ENCODE measurements at regions not wholly inside any gene's neighbourhood (a gene's known extent, or its start where the extent isn't known, plus 50 kb on each side); places are given as distances from the start of the nearest gene placed in this dataset.

GRCh38 chr6:150662814-150663213 lies 63.1 kb downstream of the PLEKHG1 start (continued):
- TF ChIP-seq ETS1 (IDR thresholded peaks at IDR 0.05): no peak
- no peak for TF ChIP-seq ZNF462 (CRISPR knock-in tag; IDR thresholded peaks at IDR 0.05)
- TF ChIP-seq JUNB (IDR thresholded peaks at IDR 0.05; ENCODE audit: unreplicated experiment): no peak
- TF ChIP-seq CREB1 (CRISPR knock-in tag; IDR thresholded peaks at IDR 0.05; ENCODE audit: low read depth): no peak
- no peak for TF ChIP-seq EZH2phosphoT487 (IDR thresholded peaks at IDR 0.05; ENCODE audit: unreplicated experiment)

- H2AFZ ChIP-seq: no peak overlapping the region
- Mint-ChIP-seq H3K9me3 (no peaks in the 10 kb centered on the region), H3K36me3 (ENCODE audit: low read depth) (no peaks in the 10 kb centered on the region), H3K27ac (no peak overlapping the region), H3K4me3 (no peak overlapping the region), H3K27me3 (ENCODE audit: insufficient read depth, low read depth, poor library complexity) (no peaks in the 10 kb centered on the region), H3K4me1 (peaks cover 6% of the 10 kb centered on the region)
- H3K36me3 ChIP-seq (ENCODE audit: insufficient read depth): no peaks in the 10 kb centered on the region
- H3K4me1 ChIP-seq (ENCODE audit: insufficient read depth): no peaks in the 10 kb centered on the region
- H3K9me2 ChIP-seq (ENCODE audit: insufficient read depth): no peaks in the 10 kb centered on the region
- DNase-seq (ENCODE audit: low spot score) (no peak), ATAC-seq (no peak)
- H3K4me3 ChIP-seq: no peak overlapping the region
- H3K4me2 ChIP-seq: no peak overlapping the region
- no peaks in the 10 kb centered on the region for H4K20me1 ChIP-seq (replicated peaks; ENCODE audit: insufficient read depth)
- H3K79me2 ChIP-seq (replicated peaks; ENCODE audit: insufficient read depth): no peaks in the 10 kb centered on the region
- no peaks in the 10 kb centered on the region for H3F3A ChIP-seq (replicated peaks; ENCODE audit: low read depth)
- H3K27ac ChIP-seq (ENCODE audit: low read depth): no peak overlapping the region
- no peaks in the 10 kb centered on the region for H3K27me3 ChIP-seq (ENCODE audit: insufficient read depth)
- no peak for TF ChIP-seq ZNF462 (CRISPR knock-in tag; IDR thresholded peaks at IDR 0.05)
Observed at GRCh38 chr6:150664091-150664490, 64.4 kb downstream of the PLEKHG1 start.
